ENCODE measurements at regions not wholly inside any gene's neighbourhood (a gene's known extent, or its start where the extent isn't known, plus 50 kb on each side); places are given as distances from the start of the nearest gene placed in this dataset.

GRCh38 chr11:31865606-31866300 is 54.6 kb upstream of the PAX6 start:
- TF ChIP-seq CTCF (conservative IDR thresholded peaks at IDR 0.05; ENCODE audit: low read length) (no peak), EZH2phosphoT487 (IDR thresholded peaks at IDR 0.05; ENCODE audit: borderline replicate concordance, low read depth, low read length) (no peak)
